HepG2 (cell line): ENCODE measurements at regions not wholly inside any gene's neighbourhood (a gene's known extent, or its start where the extent isn't known, plus 50 kb on each side); places are given as distances from the start of the nearest gene placed in this dataset.

Experiments
- EP300 ChIP-seq, 3 experiments: sonication (generic) in 1 of 3; formaldehyde crosslinking in 1 of 3; IDR thresholded peaks; 2 replicates each; pipeline versions ENCODE4 v1.5.1 to v1.6.1; 2011 to 2020; ENCODE audit warnings: low read depth in 2 of 3, low read length in 2 of 3, borderline replicate concordance in 1 of 3, improper control_type of control experiment in 1 of 3, mild to moderate bottlenecking in 1 of 3, missing genetic modification reagents in 1 of 3, moderate library complexity in 1 of 3
- HNRNPL ChIP-seq: fragments of 200-400 bp; formaldehyde crosslinking; IDR thresholded peaks from 2 replicates; pipeline ENCODE4 v1.6.1; 2017; ENCODE audit warnings: mild to moderate bottlenecking, low read depth, low read length
- POLR2A ChIP-seq, 2 experiments: IDR thresholded peaks; 2 replicates each; pipeline ENCODE4 v1.6.1; 2011; ENCODE audit warnings: low read depth in 2 of 2, low read length in 2 of 2, mild to moderate bottlenecking in 1 of 2, moderate library complexity in 1 of 2; ENCODE audit not compliant: insufficient read depth in 1 of 2
- POLR2AphosphoS5 ChIP-seq: IDR thresholded peaks from 2 replicates; pipeline ENCODE4 v1.6.1; 2012; ENCODE audit warnings: low read depth, low read length
- SMC3 ChIP-seq: IDR thresholded peaks from 2 replicates; pipeline ENCODE4 v1.6.1; 2011; ENCODE audit warnings: low read length, improper control_type of control experiment
- SRSF9 ChIP-seq: fragments of 200-400 bp; formaldehyde crosslinking; IDR thresholded peaks from 2 replicates; pipeline ENCODE4 v1.6.1; 2018; ENCODE audit warnings: borderline replicate concordance, mild to moderate bottlenecking, low read depth, low read length; ENCODE audit not compliant: insufficient read depth, poor library complexity, severe bottlenecking
- ZFP37 ChIP-seq: sonication (generic); formaldehyde crosslinking; IDR thresholded peaks from 2 replicates; pipeline ENCODE4 v1.4.0; 2020; ENCODE audit warnings: missing genetic modification reagents, borderline replicate concordance
- ZNF616 ChIP-seq: sonication (generic); formaldehyde crosslinking; IDR thresholded peaks from 2 replicates; pipeline ENCODE4 v1.5.0; 2020; ENCODE audit warnings: low read depth, mild to moderate bottlenecking, missing genetic modification reagents
- ZNF713 ChIP-seq: sonication (generic); formaldehyde crosslinking; IDR thresholded peaks from 2 replicates; pipeline ENCODE4 v1.4.0; 2020; ENCODE audit warnings: mild to moderate bottlenecking, missing genetic modification reagents
- ZNF766 ChIP-seq: sonication (generic); formaldehyde crosslinking; IDR thresholded peaks from 2 replicates; pipeline ENCODE4 v1.5.0; 2020; ENCODE audit warnings: missing genetic modification reagents, borderline replicate concordance
- TF ChIP-seq, protein P1 (sequence below): IDR thresholded peaks from 2 replicates; pipeline ENCODE4 v1.6.1; 2012; ENCODE audit warnings: low read length, improper control_type of control experiment
- TF ChIP-seq, protein P2 (sequence below): sonication (generic); formaldehyde crosslinking; IDR thresholded peaks from 2 replicates; pipeline ENCODE4 v1.8.0; 2022; ENCODE audit warnings: low read depth, missing genetic modification reagents

DNA sequence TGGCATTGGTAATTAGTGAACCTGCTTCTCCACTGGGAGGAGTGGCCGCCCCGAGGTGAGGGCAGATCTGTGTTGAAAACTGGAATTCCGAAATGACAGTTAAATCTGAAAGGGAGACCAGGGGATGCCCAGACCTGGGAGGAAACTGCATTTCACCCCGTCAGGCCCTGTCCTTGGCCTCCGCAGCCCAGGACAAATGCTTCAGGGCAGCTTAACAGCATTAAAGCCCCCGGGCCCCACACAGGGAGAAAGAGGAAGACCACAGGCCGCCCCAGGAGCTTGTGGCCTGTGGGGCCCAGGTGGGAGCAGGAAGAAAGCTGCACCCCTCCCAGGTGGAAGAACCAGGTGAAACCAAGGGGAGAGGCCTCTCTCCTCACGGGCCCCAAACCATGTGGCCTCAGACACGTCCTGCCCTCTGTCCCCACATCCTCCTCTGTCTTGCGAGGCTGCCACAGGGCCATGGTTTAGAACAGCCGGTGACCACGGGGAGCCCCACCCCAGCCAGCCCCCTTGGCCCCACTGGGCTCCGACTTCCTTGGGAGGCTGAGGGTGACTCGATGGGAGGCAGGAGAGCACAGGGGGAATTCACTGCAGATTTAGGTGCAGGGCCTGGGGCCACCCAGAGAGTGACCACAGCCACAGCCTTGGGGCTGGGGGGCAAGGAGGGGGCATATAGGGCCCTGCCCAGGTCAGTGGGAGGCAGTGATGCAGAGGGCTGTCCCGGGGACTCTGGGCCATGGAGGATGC lies 265.4 kb downstream of the ADGRD1 start:
- TF ChIP-seq ZNF766 (CRISPR knock-in tag) = no peak
- TF ChIP-seq ZNF616 (CRISPR knock-in tag) = no peak
- TF ChIP-seq SRSF9 = no peak
- TF ChIP-seq, protein P1, sequence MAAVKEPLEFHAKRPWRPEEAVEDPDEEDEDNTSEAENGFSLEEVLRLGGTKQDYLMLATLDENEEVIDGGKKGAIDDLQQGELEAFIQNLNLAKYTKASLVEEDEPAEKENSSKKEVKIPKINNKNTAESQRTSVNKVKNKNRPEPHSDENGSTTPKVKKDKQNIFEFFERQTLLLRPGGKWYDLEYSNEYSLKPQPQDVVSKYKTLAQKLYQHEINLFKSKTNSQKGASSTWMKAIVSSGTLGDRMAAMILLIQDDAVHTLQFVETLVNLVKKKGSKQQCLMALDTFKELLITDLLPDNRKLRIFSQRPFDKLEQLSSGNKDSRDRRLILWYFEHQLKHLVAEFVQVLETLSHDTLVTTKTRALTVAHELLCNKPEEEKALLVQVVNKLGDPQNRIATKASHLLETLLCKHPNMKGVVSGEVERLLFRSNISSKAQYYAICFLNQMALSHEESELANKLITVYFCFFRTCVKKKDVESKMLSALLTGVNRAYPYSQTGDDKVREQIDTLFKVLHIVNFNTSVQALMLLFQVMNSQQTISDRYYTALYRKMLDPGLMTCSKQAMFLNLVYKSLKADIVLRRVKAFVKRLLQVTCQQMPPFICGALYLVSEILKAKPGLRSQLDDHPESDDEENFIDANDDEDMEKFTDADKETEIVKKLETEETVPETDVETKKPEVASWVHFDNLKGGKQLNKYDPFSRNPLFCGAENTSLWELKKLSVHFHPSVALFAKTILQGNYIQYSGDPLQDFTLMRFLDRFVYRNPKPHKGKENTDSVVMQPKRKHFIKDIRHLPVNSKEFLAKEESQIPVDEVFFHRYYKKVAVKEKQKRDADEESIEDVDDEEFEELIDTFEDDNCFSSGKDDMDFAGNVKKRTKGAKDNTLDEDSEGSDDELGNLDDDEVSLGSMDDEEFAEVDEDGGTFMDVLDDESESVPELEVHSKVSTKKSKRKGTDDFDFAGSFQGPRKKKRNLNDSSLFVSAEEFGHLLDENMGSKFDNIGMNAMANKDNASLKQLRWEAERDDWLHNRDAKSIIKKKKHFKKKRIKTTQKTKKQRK = no peak
- no peak for TF ChIP-seq POLR2A (IDR thresholded peaks at IDR 0.05; ENCODE audit: insufficient read depth in 1 of 2, low read depth in 2 of 2, low read length in 2 of 2)
- TF ChIP-seq ZNF713 (CRISPR knock-in tag) = no peak
- no peak for TF ChIP-seq SMC3
- TF ChIP-seq, protein P2, sequence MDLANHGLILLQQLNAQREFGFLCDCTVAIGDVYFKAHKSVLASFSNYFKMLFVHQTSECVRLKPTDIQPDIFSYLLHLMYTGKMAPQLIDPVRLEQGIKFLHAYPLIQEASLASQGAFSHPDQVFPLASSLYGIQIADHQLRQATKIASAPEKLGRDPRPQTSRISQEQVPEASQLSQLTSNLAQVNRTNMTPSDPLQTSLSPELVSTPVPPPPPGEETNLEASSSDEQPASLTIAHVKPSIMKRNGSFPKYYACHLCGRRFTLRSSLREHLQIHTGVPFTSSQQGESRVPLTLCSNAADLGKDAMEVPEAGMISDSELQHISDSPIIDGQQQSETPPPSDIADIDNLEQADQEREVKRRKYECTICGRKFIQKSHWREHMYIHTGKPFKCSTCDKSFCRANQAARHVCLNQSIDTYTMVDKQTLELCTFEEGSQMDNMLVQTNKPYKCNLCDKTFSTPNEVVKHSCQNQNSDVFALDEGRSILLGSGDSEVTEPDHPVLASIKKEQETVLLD (CRISPR knock-in tag) = no peak
- no peak for TF ChIP-seq POLR2AphosphoS5
- TF ChIP-seq EP300 (IDR thresholded peaks at IDR 0.05; ENCODE audit: low read depth in 2 of 2, low read length in 2 of 2) = no peak
- no peak for TF ChIP-seq EP300 (CRISPR knock-in tag; IDR thresholded peaks at IDR 0.05; ENCODE audit: borderline replicate concordance)
- no peak for TF ChIP-seq HNRNPL
- no peak for TF ChIP-seq ZFP37
